GM23338 (cell line): ENCODE measurements at regions not wholly inside any gene's neighbourhood (a gene's known extent, or its start where the extent isn't known, plus 50 kb on each side); places are given as distances from the start of the nearest gene placed in this dataset.

ENCODE experiments used
- CREB1 ChIP-seq: fragments of 250-450 bp; sonication (Bioruptor Pico); IDR thresholded peaks from 2 replicates; pipeline ENCODE4 v1.5.0; 2020; ENCODE audit warnings: low read depth, mild to moderate bottlenecking, moderate library complexity
- EZH2 ChIP-seq: fragments of 200-600 bp; sonication (generic); IDR thresholded peaks from one replicate; pipeline ENCODE4 v1.8.0; 2017; ENCODE audit warnings: antibody characterized with exemption, mild to moderate bottlenecking, low read depth; ENCODE audit not compliant: unreplicated experiment
- EZH2phosphoT487 ChIP-seq: fragments of 200-600 bp; sonication (generic); IDR thresholded peaks from one replicate; pipeline ENCODE4 v1.8.1; 2018; ENCODE audit warnings: antibody characterized with exemption; ENCODE audit not compliant: unreplicated experiment
- POLR2AphosphoS5 ChIP-seq: IDR thresholded peaks from 2 replicates; pipeline ENCODE4 v1.6.1; 2016; ENCODE audit warnings: antibody characterized with exemption, low read depth
- ZNF331 ChIP-seq: fragments of 250-450 bp; sonication (Bioruptor Pico); IDR thresholded peaks from 2 replicates; pipeline ENCODE4 v1.5.0; 2020; ENCODE audit warnings: low read depth, mild to moderate bottlenecking, moderate library complexity
- TF ChIP-seq, protein P1 (sequence below), 2 experiments: fragments of 200-600 bp in 1 of 2; sonication (generic) in 1 of 2; conservative IDR thresholded peaks; 2 replicates each; pipeline versions ENCODE4 v1.5.1 to v1.6.1; 2016 to 2017; ENCODE audit warnings: antibody characterized with exemption in 2 of 2, low read depth in 2 of 2, mild to moderate bottlenecking in 2 of 2, moderate library complexity in 1 of 2
- TF ChIP-seq, protein P2 (sequence below): IDR thresholded peaks from one replicate; pipeline ENCODE4 v1.6.1; 2018; ENCODE audit warnings: antibody characterized with exemption; ENCODE audit not compliant: unreplicated experiment

DNA sequence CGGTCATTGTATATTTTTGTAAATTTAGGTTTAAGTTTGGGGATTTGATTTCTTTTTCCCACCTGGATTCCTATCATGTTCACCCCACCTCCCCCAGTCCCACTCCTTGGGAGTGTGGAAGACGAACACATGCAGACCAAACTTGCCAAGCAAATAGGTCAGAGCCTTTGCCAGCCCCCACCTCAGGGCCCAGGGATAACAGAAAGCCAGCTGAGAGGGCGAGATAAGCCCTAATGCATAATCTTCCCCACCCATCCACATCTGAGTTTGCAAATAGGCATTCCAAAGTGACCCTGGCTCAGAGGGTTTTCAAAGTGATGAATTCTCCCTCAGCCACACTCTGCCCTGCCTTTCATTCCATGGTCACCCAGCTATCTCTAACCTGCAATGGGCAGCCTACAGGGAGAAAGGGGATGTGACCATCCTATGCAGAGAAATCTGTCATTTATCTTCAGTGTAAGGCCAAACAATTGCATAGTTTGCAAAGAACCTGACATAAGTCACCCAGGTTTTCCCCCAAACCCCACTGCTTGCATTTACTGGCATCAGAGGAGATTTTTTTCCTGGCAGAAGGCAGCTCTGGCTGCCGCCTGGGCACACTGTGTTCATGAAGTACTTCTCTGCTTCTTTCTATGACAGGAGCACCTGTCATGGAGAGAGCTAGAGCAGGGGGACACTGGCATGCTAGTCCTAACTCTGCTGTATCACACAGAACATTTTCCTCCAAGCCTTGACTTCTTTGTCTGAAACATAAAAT, 69.0 kb upstream of the NFIA start:
- TF ChIP-seq EZH2 = no peak
- TF ChIP-seq POLR2AphosphoS5 = no peak
- TF ChIP-seq, protein P1, sequence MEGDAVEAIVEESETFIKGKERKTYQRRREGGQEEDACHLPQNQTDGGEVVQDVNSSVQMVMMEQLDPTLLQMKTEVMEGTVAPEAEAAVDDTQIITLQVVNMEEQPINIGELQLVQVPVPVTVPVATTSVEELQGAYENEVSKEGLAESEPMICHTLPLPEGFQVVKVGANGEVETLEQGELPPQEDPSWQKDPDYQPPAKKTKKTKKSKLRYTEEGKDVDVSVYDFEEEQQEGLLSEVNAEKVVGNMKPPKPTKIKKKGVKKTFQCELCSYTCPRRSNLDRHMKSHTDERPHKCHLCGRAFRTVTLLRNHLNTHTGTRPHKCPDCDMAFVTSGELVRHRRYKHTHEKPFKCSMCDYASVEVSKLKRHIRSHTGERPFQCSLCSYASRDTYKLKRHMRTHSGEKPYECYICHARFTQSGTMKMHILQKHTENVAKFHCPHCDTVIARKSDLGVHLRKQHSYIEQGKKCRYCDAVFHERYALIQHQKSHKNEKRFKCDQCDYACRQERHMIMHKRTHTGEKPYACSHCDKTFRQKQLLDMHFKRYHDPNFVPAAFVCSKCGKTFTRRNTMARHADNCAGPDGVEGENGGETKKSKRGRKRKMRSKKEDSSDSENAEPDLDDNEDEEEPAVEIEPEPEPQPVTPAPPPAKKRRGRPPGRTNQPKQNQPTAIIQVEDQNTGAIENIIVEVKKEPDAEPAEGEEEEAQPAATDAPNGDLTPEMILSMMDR (conservative IDR thresholded peaks at IDR 0.05; ENCODE audit: low read depth in 2 of 2) = no peak
- TF ChIP-seq, protein P2, sequence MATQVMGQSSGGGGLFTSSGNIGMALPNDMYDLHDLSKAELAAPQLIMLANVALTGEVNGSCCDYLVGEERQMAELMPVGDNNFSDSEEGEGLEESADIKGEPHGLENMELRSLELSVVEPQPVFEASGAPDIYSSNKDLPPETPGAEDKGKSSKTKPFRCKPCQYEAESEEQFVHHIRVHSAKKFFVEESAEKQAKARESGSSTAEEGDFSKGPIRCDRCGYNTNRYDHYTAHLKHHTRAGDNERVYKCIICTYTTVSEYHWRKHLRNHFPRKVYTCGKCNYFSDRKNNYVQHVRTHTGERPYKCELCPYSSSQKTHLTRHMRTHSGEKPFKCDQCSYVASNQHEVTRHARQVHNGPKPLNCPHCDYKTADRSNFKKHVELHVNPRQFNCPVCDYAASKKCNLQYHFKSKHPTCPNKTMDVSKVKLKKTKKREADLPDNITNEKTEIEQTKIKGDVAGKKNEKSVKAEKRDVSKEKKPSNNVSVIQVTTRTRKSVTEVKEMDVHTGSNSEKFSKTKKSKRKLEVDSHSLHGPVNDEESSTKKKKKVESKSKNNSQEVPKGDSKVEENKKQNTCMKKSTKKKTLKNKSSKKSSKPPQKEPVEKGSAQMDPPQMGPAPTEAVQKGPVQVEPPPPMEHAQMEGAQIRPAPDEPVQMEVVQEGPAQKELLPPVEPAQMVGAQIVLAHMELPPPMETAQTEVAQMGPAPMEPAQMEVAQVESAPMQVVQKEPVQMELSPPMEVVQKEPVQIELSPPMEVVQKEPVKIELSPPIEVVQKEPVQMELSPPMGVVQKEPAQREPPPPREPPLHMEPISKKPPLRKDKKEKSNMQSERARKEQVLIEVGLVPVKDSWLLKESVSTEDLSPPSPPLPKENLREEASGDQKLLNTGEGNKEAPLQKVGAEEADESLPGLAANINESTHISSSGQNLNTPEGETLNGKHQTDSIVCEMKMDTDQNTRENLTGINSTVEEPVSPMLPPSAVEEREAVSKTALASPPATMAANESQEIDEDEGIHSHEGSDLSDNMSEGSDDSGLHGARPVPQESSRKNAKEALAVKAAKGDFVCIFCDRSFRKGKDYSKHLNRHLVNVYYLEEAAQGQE = no peak
- no peak for TF ChIP-seq CREB1 (CRISPR knock-in tag)
- no peak for TF ChIP-seq EZH2phosphoT487
- no peak for TF ChIP-seq ZNF331 (CRISPR knock-in tag)
